ENCODE measurements at regions not wholly inside any gene's neighbourhood (a gene's known extent, or its start where the extent isn't known, plus 50 kb on each side); places are given as distances from the start of the nearest gene placed in this dataset.

DNA sequence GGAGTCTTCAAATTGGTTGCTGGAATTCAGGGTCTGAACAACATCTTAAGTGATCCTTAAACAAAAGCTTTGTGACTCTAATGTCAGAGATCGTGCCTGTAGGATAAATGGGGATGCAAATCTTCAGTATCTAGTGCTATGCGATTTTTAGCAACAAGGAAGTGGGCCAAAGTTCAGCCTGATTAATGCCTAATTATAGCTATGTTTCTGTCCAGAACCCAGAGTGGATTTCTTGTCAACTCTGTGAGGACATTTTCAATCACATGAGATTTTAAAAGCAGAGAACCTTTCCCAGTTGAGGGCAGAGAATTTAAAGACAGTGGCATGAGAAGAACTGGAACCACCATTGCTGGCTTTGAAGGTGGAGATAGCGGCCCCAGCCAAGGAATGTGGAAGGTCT, 84.3 kb upstream of the PCDH9 start:
- Histone ChIP-seq H3K4me1 (ENCODE audit: control insufficient read depth in 1 of 2, insufficient read depth in 2 of 2, low read depth in 1 of 2, low read length in 1 of 2) (no peaks in the 10 kb centered on the region; a peak in 1 of 4 replicates), H3K27me3 (ENCODE audit: insufficient read depth) (no peaks in the 10 kb centered on the region), H3K4me2 (no peak overlapping the region), H4K20me1 (ENCODE audit: insufficient read depth) (no peaks in the 10 kb centered on the region), H3K79me2 (ENCODE audit: insufficient read depth) (no peaks in the 10 kb centered on the region), H2AFZ (ENCODE audit: low read depth) (no peak overlapping the region), H3K4me3 (ENCODE audit: low read depth in 2 of 2, low read length in 1 of 2) (no peak overlapping the region), H3K9me2 (no peaks in the 10 kb centered on the region), H3K9me3 (no peaks in the 10 kb centered on the region), H3K9ac (no peak overlapping the region), H3K36me3 (replicated peaks in 1 of 2; ENCODE audit: control insufficient read depth in 1 of 2, insufficient read depth in 2 of 2, low read length in 1 of 2) (no peaks in the 10 kb centered on the region), H3F3A (replicated peaks; ENCODE audit: insufficient read depth) (no peaks in the 10 kb centered on the region), H3K27ac (ENCODE audit: low read depth in 2 of 2, low read length in 1 of 2) (no peak overlapping the region)
- TF ChIP-seq RFX5 (IDR thresholded peaks at IDR 0.05; ENCODE audit: low read length) = no peak
- no peak for TF ChIP-seq FOXM1 (IDR thresholded peaks at IDR 0.05; ENCODE audit: low read depth)
- POLR2A ChIA-PET = no interaction called here
- no peak for DNase-seq
- WGBS (ENCODE audit: low lambda C conversion rate) = 83% methylated on average over 3 of the region's 3 CpGs
- CTCF ChIA-PET = interaction anchor here (0.8 kb wide), 1 partner anchor 15 kb away, joined by 3 read pairs; no protein-coding TSS in a partner anchor

DNA sequence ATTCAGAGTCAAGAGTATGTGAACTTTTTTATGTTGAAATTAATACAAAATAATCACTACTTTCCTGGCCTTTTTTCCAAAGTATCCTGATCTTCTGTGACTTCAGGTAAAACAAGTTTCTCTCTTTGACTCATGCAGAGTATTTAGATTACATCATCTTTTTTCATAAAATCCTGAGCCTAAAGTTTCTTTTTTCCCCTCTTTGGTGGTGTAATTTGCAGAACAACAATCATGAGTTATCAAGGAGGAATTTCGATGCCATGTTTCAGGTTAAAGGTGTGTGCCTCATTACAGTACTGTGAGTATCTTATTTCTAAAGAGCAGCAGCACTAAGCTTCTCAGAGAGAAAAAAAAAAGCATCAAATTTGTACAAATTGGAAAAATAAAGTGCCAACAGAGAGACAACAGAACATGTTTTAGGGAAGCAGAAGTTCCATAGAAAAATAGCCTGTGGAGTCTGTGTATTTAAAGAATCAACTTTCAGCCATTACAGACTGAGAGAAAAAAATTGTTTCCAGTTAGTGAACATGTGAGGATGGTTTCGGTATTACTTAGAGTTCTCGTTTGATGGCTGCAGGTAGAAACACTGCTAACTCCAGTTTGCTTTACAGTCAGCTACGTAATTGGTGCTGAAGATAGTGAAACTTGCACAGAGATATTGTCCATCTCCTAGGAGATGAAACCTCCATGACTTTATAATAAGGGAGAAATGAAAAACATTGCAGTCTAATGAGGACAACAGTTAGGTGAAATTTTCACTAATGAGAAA, 78.1 kb upstream of the PCDH9 start:
- Histone ChIP-seq H3K9me2 (no peaks in the 10 kb centered on the region), H3F3A (replicated peaks; ENCODE audit: insufficient read depth) (no peaks in the 10 kb centered on the region), H3K4me1 (ENCODE audit: control insufficient read depth in 1 of 2, insufficient read depth in 2 of 2, low read depth in 1 of 2, low read length in 1 of 2) (peaks cover 0 to 6% of the 10 kb centered on the region in 2 experiments; a peak in 2 of 4 replicates), H3K36me3 (replicated peaks in 1 of 2; ENCODE audit: control insufficient read depth in 1 of 2, insufficient read depth in 2 of 2, low read length in 1 of 2) (no peaks in the 10 kb centered on the region), H3K79me2 (ENCODE audit: insufficient read depth) (no peaks in the 10 kb centered on the region), H2AFZ (ENCODE audit: low read depth) (no peak overlapping the region), H3K27ac (ENCODE audit: low read depth in 2 of 2, low read length in 1 of 2) (no peak overlapping the region), H3K27me3 (ENCODE audit: insufficient read depth) (no peaks in the 10 kb centered on the region), H3K9ac (no peak overlapping the region), H3K4me2 (no peak overlapping the region), H4K20me1 (ENCODE audit: insufficient read depth) (no peaks in the 10 kb centered on the region), H3K4me3 (ENCODE audit: low read depth in 2 of 2, low read length in 1 of 2) (no peak overlapping the region), H3K9me3 (no peaks in the 10 kb centered on the region)
- ChIA-PET POLR2A (no interaction called here), CTCF (interaction anchor here (0.8 kb wide), 1 partner anchor 13 kb away, joined by 3 read pairs; no protein-coding TSS in a partner anchor)
- TF ChIP-seq TCF12 (IDR thresholded peaks at IDR 0.05) (no peak), TAF1 (IDR thresholded peaks at IDR 0.05; ENCODE audit: borderline replicate concordance, low read depth, low read length) (no peak), YY1 (IDR thresholded peaks at IDR 0.05; ENCODE audit: low read depth) (no peak), FOXJ3 (CRISPR knock-in tag; IDR thresholded peaks at IDR 0.05) (no peak), RCOR1 (IDR thresholded peaks at IDR 0.05; ENCODE audit: low read length) (no peak), RFX5 (IDR thresholded peaks at IDR 0.05; ENCODE audit: low read length) (no peak), CHD2 (IDR thresholded peaks at IDR 0.05; ENCODE audit: low read length, partially characterized antibody) (no peak), SMC3 (IDR thresholded peaks at IDR 0.05; ENCODE audit: low read depth, low read length) (no peak), RXRA (IDR thresholded peaks at IDR 0.05; ENCODE audit: borderline replicate concordance, low read depth) (no peak), ELF1 (IDR thresholded peaks at IDR 0.05) (no peak), RAD21 (IDR thresholded peaks at IDR 0.05; ENCODE audit: low read length) (no peak), POLR2AphosphoS5 (IDR thresholded peaks at IDR 0.05; ENCODE audit: low read depth, low read length) (no peak), MEF2A (IDR thresholded peaks at IDR 0.05; ENCODE audit: borderline replicate concordance, low read depth) (no peak), JUND (IDR thresholded peaks at IDR 0.05) (no peak)
- TF ChIP-seq, protein P1, sequence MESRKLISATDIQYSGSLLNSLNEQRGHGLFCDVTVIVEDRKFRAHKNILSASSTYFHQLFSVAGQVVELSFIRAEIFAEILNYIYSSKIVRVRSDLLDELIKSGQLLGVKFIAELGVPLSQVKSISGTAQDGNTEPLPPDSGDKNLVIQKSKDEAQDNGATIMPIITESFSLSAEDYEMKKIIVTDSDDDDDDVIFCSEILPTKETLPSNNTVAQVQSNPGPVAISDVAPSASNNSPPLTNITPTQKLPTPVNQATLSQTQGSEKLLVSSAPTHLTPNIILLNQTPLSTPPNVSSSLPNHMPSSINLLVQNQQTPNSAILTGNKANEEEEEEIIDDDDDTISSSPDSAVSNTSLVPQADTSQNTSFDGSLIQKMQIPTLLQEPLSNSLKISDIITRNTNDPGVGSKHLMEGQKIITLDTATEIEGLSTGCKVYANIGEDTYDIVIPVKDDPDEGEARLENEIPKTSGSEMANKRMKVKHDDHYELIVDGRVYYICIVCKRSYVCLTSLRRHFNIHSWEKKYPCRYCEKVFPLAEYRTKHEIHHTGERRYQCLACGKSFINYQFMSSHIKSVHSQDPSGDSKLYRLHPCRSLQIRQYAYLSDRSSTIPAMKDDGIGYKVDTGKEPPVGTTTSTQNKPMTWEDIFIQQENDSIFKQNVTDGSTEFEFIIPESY (IDR thresholded peaks at IDR 0.05; ENCODE audit: borderline replicate concordance, low read depth) = no peak
- TF ChIP-seq, protein P2, sequence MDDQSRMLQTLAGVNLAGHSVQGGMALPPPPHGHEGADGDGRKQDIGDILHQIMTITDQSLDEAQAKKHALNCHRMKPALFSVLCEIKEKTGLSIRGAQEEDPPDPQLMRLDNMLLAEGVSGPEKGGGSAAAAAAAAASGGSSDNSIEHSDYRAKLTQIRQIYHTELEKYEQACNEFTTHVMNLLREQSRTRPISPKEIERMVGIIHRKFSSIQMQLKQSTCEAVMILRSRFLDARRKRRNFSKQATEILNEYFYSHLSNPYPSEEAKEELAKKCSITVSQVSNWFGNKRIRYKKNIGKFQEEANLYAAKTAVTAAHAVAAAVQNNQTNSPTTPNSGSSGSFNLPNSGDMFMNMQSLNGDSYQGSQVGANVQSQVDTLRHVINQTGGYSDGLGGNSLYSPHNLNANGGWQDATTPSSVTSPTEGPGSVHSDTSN (IDR thresholded peaks at IDR 0.05) = no peak
- no peak for DNase-seq
- WGBS (ENCODE audit: low lambda C conversion rate) = 74% methylated on average over 4 of the region's 4 CpGs

Data from SK-N-SH (cell line).